GM13977 (cell line): ENCODE measurements at regions not wholly inside any gene's neighbourhood (a gene's known extent, or its start where the extent isn't known, plus 50 kb on each side); places are given as distances from the start of the nearest gene placed in this dataset.

ENCODE experiments used
- DNase-seq: peaks from one replicate; pipeline ENCODE4 v3.0.0; 2012; ENCODE audit warnings: low spot score
- in situ Hi-C: fragments of 300-500 bp; cut with MboI; formaldehyde crosslinking; loops from one replicate; pipeline ENCODE4 v1.12.0; 2022; ENCODE audit warnings: low sequenced_read_pairs, low pct_unique_long_range_greater_than_20kb, mixed read lengths, inconsistent platforms; ENCODE audit not compliant: unreplicated experiment
- TF ChIP-seq, protein P1 (sequence below): IDR thresholded peaks from 2 replicates; pipeline ENCODE4 v1.5.1; 2012; ENCODE audit warnings: mild to moderate bottlenecking, control low read depth; ENCODE audit not compliant: insufficient read depth; ENCODE audit errors: extremely low read depth, missing control alignments

DNA sequence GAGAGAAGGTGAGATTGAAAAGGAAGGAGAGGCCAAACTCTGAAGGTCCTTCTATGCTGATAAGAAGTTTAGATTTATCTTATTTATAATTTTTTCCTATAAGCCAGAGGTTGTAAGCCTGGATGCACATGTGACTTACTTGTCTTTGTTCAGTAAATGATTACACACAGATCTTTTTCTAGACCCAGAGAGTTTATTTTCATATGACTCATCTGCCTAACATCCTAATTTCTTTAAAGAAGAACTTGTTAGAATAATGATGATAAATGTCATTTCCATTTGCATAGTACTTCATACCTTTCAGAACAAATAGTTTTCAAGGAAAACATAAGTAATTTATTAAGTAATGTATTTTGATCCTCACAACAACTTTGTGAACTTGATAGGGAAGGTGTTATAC lies 434.8 kb upstream of the DPH6 start:
- DNase-seq: no peak
- TF ChIP-seq, protein P1, sequence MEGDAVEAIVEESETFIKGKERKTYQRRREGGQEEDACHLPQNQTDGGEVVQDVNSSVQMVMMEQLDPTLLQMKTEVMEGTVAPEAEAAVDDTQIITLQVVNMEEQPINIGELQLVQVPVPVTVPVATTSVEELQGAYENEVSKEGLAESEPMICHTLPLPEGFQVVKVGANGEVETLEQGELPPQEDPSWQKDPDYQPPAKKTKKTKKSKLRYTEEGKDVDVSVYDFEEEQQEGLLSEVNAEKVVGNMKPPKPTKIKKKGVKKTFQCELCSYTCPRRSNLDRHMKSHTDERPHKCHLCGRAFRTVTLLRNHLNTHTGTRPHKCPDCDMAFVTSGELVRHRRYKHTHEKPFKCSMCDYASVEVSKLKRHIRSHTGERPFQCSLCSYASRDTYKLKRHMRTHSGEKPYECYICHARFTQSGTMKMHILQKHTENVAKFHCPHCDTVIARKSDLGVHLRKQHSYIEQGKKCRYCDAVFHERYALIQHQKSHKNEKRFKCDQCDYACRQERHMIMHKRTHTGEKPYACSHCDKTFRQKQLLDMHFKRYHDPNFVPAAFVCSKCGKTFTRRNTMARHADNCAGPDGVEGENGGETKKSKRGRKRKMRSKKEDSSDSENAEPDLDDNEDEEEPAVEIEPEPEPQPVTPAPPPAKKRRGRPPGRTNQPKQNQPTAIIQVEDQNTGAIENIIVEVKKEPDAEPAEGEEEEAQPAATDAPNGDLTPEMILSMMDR: no peak
- in situ Hi-C loops: no loop called here

DNA sequence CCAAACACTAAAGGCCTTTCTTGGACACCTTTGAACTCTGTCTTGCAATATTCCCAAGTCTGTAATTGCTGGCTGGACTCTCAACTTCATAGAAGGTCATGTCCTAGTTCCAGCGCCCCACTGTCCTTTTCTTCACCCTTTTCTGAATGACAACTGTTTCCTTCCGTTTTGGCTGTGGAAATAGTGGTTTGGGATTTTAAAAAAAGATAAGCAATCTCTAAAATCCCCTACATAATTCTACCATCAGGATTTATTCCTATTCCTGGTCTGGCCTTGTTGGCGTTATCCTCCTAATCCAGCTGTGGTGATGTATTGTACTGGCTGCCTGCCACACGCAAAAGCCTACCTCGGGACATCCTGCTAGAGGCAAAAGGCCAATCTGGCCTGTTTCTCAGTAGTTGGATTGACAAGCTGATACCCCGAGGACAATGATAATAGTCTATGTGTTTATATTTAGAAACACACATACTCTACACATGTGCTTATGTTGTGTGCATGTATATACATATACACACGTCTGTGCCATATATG lies 440.3 kb upstream of the DPH6 start:
- TF ChIP-seq, protein P1: no peak
- DNase-seq: no peak
- in situ Hi-C loops: no loop called here

DNA sequence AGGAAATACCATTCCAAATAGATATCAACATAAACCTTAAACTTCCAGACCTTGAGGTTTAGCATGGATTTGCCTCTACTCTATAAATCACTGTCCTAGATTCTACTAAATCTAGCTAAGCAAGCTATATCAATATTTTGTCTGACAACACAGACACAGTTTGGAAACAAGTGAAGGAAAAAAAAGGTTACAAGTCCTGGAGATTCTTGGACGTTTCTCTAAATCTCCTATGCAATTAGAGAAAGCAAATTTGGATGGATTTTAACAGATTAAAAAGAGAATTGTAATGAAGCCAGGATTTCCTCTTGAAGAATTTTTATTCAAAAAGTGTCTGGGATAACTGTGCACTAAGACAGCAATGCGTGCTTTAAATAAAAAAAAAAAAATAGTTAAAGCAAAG lies 441.1 kb upstream of the DPH6 start:
- TF ChIP-seq, protein P1: no peak
- no peak for DNase-seq
- in situ Hi-C loops: no loop called here

DNA sequence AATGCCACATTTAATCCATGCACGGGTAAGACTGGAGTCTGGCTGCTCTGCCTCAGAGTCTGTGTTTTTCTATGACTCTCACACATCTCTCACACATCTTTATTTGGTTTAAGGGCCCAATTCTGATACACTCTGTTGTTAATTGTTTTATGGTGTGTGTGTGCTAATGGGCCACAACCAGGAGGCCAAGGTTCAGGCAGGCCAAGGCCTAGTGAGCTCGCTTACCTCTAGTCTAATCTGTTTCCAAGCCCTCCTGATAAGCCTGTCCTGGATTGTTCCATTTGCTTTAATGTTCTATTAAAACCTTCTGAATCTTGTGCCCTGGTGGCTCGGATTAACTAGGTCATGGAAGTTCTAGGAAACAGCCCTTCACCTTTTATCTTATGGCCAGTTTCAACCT lies 445.4 kb upstream of the DPH6 start:
- in situ Hi-C loops: no loop called here
- DNase-seq: no peak
- TF ChIP-seq, protein P1: no peak

DNA sequence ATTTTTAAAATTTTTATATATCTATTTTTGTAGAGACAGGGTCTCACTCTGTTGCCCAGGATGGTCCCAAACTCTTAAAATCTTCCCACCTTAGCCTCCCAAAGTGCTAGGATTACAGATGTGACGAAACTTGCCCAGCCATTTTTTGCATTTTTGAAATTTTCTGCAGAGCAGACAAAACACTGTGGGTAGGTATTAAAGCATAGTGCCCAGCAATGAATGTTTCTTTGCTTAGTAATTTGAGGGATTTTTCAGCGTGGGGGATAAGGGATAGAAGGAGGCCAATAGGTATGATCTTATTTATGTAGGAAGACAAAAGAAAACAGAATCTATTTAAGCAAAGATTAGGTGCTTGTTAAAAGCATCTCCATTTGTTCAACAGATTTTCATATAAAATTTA lies 446.8 kb upstream of the DPH6 start:
- TF ChIP-seq, protein P1: no peak
- DNase-seq: no peak
- in situ Hi-C loops: no loop called here

DNA sequence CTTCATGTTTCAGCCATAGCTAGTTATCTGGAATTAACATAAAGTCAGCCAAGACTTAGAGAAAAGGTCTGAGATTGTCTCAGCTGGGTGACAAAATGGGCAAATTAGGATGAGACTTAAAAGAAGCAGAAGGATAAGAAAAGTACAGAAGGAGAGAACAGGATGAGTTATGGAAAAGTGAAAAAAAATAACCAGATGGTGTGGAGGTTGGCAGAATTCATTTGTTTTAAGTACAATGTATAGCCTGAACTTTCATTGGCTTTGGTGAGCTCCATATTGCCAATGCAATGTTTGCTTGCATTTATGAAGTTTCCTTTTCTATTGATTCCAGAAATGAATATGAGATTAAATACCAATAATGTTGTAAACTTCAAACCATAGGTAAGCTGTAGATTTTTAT lies 447.2 kb upstream of the DPH6 start:
- DNase-seq: no peak
- TF ChIP-seq, protein P1: no peak
- in situ Hi-C loops: no loop called here

DNA sequence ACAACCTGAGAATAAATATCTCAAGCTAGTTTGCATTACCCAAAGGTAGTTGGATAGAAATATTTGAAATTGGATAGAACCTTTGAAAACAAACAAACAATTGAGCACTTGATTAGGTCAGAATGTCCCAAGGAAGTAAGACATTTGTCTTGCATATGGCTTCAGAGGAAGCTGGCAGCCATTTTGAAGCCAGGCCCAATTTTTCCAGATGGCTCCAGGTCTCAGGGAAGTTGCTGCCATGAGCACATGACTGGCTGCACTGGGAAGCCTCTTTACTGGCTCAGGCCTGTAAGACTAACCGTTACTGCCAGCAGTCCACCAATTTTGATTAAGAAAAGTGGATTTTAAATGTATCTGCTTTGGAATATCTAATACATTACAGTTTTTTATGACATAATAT lies 448.9 kb upstream of the DPH6 start:
- no peak for DNase-seq
- TF ChIP-seq, protein P1: no peak
- in situ Hi-C loops: no loop called here
